ENCODE measurements at regions not wholly inside any gene's neighbourhood (a gene's known extent, or its start where the extent isn't known, plus 50 kb on each side); places are given as distances from the start of the nearest gene placed in this dataset.

- Histone ChIP-seq H3K27me3 (no peaks in the 10 kb centered on the region), H3K36me3 (replicated peaks in 1 of 2) (no peaks in the 10 kb centered on the region), H3K27ac (no peak overlapping the region), H3K4me1 (replicated peaks in 1 of 2) (no peaks in the 10 kb centered on the region), H3K9me3 (replicated peaks in 1 of 3) (no peaks in the 10 kb centered on the region), H3K4me3 (no peak overlapping the region)
- intact Hi-C loops (cut with DNase I): no loop called here
- no peak for TF ChIP-seq POLR2A (IDR thresholded peaks at IDR 0.05)
- TF ChIP-seq CTCF (IDR thresholded peaks at IDR 0.05): no peak
- 93 to 99% (median 96%) methylated on average over 5 of the region's 5 CpGs for WGBS, 4 donors
- DNase-seq: no peak
These were observed 148.9 kb downstream of the RHOU start for GRCh38 chr1:228884196-228884595.

- no peaks in the 10 kb centered on the region for H3K9me3 ChIP-seq (replicated peaks in 1 of 3)
- 83 to 91% (median 86%) methylated on average over 4 of the region's 4 CpGs for WGBS, 4 donors
- no peaks in the 10 kb centered on the region for H3K4me1 ChIP-seq (replicated peaks in 1 of 2)
- H3K27ac ChIP-seq: no peak overlapping the region
- no peaks in the 10 kb centered on the region for H3K27me3 ChIP-seq
- intact Hi-C loops (cut with DNase I): no loop called here
- no peak overlapping the region for H3K4me3 ChIP-seq
- no peak for DNase-seq
- TF ChIP-seq CTCF (IDR thresholded peaks at IDR 0.05): no peak
- no peak for TF ChIP-seq POLR2A (IDR thresholded peaks at IDR 0.05)
- H3K36me3 ChIP-seq (replicated peaks in 1 of 2): no peaks in the 10 kb centered on the region
These were observed 149.6 kb downstream of the RHOU start for GRCh38 chr1:228884615-228885566.

GRCh38 chr1:228885845-228886244, 150.6 kb downstream of the RHOU start:
- intact Hi-C loops (cut with DNase I): no loop called here
- H3K36me3 ChIP-seq (replicated peaks in 1 of 2): no peaks in the 10 kb centered on the region
- TF ChIP-seq CTCF (IDR thresholded peaks at IDR 0.05) (no peak), POLR2A (IDR thresholded peaks at IDR 0.05) (no peak)
- no peaks in the 10 kb centered on the region for H3K4me1 ChIP-seq (replicated peaks in 1 of 2)
- DNase-seq: no peak
- 91 to 95% (median 95%) methylated on average over 7 of the region's 7 CpGs for WGBS, 4 donors
- H3K27me3 ChIP-seq: no peaks in the 10 kb centered on the region
- no peak overlapping the region for H3K4me3 ChIP-seq
- no peaks in the 10 kb centered on the region for H3K9me3 ChIP-seq (replicated peaks in 1 of 3)
- no peak overlapping the region for H3K27ac ChIP-seq

GRCh38 chr1:228887101-228887500, 151.8 kb downstream of the RHOU start:
- Histone ChIP-seq H3K4me3 (no peak overlapping the region), H3K36me3 (replicated peaks in 1 of 2) (no peaks in the 10 kb centered on the region), H3K27ac (no peak overlapping the region), H3K9me3 (replicated peaks in 1 of 3) (no peaks in the 10 kb centered on the region), H3K27me3 (no peaks in the 10 kb centered on the region), H3K4me1 (replicated peaks in 1 of 2) (no peaks in the 10 kb centered on the region)
- TF ChIP-seq CTCF (IDR thresholded peaks at IDR 0.05) (no peak), POLR2A (IDR thresholded peaks at IDR 0.05) (no peak)
- no peak for DNase-seq
- intact Hi-C loops (cut with DNase I): no loop called here
- WGBS, 4 donors: 71 to 73% (median 72%) methylated on average over 5 of the region's 5 CpGs
